Esophagus muscularis mucosa (tissue), 3 donors: ENCODE measurements at regions not wholly inside any gene's neighbourhood (a gene's known extent, or its start where the extent isn't known, plus 50 kb on each side); places are given as distances from the start of the nearest gene placed in this dataset.

Experiments
- POLR2AphosphoS5 ChIP-seq, 2 donors: sonication (generic); formaldehyde crosslinking; IDR thresholded peaks; one replicate each; pipeline ENCODE4 v1.6.1; 2017; ENCODE audit warnings: antibody characterized with exemption in 2 of 2
- TF ChIP-seq, protein P1 (sequence below), 3 experiments: fragments of 200-600 bp in 2 of 3; fragments of 450-650 bp in 1 of 3; sonication (generic) in 2 of 3; IDR thresholded peaks; one replicate each; pipeline ENCODE4 v1.5.1; 2017 to 2019; ENCODE audit warnings: antibody characterized with exemption in 3 of 3, mild to moderate bottlenecking in 2 of 3, moderate library complexity in 1 of 3

DNA sequence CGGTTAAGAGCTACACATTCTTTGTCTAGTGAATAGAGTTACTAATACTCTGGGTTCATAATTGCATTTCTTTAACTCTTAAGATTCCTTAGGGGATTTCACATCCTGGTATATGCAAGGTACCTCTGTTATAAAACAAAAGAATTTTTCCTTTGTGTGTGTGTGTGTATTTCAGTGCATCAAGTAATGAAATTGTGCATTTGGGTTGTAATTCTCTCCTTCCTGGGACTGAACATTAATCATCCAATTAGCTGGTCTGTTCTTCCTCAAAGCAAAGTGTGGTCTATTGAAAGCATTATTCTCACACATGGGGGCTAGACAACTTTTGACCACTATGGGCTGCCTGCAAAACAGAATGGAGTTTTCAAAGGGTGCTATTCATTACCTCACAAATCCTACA is 74.0 kb downstream of the ZC3H11B start:
- TF ChIP-seq, protein P1, sequence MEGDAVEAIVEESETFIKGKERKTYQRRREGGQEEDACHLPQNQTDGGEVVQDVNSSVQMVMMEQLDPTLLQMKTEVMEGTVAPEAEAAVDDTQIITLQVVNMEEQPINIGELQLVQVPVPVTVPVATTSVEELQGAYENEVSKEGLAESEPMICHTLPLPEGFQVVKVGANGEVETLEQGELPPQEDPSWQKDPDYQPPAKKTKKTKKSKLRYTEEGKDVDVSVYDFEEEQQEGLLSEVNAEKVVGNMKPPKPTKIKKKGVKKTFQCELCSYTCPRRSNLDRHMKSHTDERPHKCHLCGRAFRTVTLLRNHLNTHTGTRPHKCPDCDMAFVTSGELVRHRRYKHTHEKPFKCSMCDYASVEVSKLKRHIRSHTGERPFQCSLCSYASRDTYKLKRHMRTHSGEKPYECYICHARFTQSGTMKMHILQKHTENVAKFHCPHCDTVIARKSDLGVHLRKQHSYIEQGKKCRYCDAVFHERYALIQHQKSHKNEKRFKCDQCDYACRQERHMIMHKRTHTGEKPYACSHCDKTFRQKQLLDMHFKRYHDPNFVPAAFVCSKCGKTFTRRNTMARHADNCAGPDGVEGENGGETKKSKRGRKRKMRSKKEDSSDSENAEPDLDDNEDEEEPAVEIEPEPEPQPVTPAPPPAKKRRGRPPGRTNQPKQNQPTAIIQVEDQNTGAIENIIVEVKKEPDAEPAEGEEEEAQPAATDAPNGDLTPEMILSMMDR (IDR thresholded peaks at IDR 0.05), result no peak
- no peak for TF ChIP-seq POLR2AphosphoS5 (IDR thresholded peaks at IDR 0.05)
